H1 (cell line): ENCODE measurements at regions not wholly inside any gene's neighbourhood (a gene's known extent, or its start where the extent isn't known, plus 50 kb on each side); places are given as distances from the start of the nearest gene placed in this dataset.

ENCODE experiments used
- BACH1 ChIP-seq: IDR thresholded peaks from 2 replicates; pipeline ENCODE4 v1.6.1; 2012; ENCODE audit warnings: low read length, improper control_type of control experiment
- BRCA1 ChIP-seq: IDR thresholded peaks from 2 replicates; pipeline ENCODE4 v1.6.1; 2012; ENCODE audit warnings: low read depth, low read length, improper control_type of control experiment
- CREB1 ChIP-seq: IDR thresholded peaks from 2 replicates; pipeline ENCODE4 v1.6.1; 2012; ENCODE audit warnings: inconsistent platforms
- CTBP2 ChIP-seq: IDR thresholded peaks from 2 replicates; pipeline ENCODE4 v1.7.0; 2011; ENCODE audit warnings: borderline replicate concordance, mild to moderate bottlenecking, moderate library complexity, mixed read lengths, low read length; ENCODE audit not compliant: insufficient read depth, insufficient read length
- EGR1 ChIP-seq: IDR thresholded peaks from 2 replicates; pipeline ENCODE4 v1.6.1; 2011; ENCODE audit warnings: low read depth, low read length, borderline replicate concordance
- FOSL1 ChIP-seq: IDR thresholded peaks from 2 replicates; pipeline ENCODE4 v1.6.1; 2011; ENCODE audit warnings: mild to moderate bottlenecking, low read depth, low read length, moderate library complexity; ENCODE audit not compliant: insufficient read depth
- GTF2F1 ChIP-seq: IDR thresholded peaks from 2 replicates; pipeline ENCODE4 v1.6.1; 2012; ENCODE audit warnings: low read depth, low read length, improper control_type of control experiment, borderline replicate concordance
- HDAC2 ChIP-seq, 2 experiments: fragments of 300-600 bp in 1 of 2; sonication (generic) in 1 of 2; IDR thresholded peaks; 2 replicates each; pipeline ENCODE4 v1.6.1; 2011 to 2012; ENCODE audit warnings: low read depth in 2 of 2, low read length in 2 of 2, mild to moderate bottlenecking in 2 of 2, moderate library complexity in 2 of 2, borderline replicate concordance in 1 of 2, inconsistent platforms in 1 of 2
- NRF1 ChIP-seq: IDR thresholded peaks from 2 replicates; pipeline ENCODE4 v1.6.1; 2011; ENCODE audit warnings: mild to moderate bottlenecking, low read depth, low read length, improper control_type of control experiment
- RXRA ChIP-seq: IDR thresholded peaks from 2 replicates; pipeline ENCODE4 v1.6.1; 2011; ENCODE audit warnings: low read depth, mild to moderate bottlenecking, low read length, moderate library complexity; ENCODE audit not compliant: insufficient read depth
- ZNF274 ChIP-seq: IDR thresholded peaks from 2 replicates; pipeline ENCODE4 v1.7.0; 2012; ENCODE audit warnings: low read length, borderline replicate concordance; ENCODE audit errors: extremely low read depth

DNA sequence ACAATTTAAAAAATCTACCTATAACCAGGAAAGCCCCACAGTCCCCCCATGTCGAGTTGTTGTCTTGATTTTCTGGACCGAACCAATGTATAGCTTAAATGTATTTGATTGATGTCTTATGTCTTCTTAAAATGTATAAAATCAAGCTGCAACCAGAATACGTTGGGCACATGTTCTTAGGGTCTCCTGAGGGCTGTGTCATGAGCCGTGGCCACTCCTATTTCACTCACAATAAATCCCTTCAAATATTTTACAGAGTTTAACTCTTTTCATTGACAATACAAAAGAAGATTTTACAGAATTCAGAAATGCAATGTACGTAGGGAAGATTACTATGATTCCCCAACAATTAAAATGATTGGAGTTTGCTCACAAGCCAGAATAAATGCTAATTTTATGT is 428.7 kb upstream of the RAG2 start (continued):
- TF ChIP-seq CREB1 (no peak), BRCA1 (no peak), EGR1 (no peak), HDAC2 (IDR thresholded peaks at IDR 0.05; ENCODE audit: borderline replicate concordance in 1 of 2, low read depth in 2 of 2, low read length in 2 of 2) (no peak), BACH1 (no peak), FOSL1 (no peak), GTF2F1 (no peak), CTBP2 (no peak), NRF1 (no peak), ZNF274 (no peak), RXRA (no peak)
- TF ChIP-seq, all 59 proteins: peak for 0
